CD14-positive monocyte (primary cell): ENCODE measurements at regions not wholly inside any gene's neighbourhood (a gene's known extent, or its start where the extent isn't known, plus 50 kb on each side); places are given as distances from the start of the nearest gene placed in this dataset.

ENCODE experiments used
- DNase-seq, 3 donors: peaks; one replicate each; pipeline ENCODE4 v3.0.0-alpha.2; 2011 to 2022
- H2AFZ ChIP-seq: 2 replicates; pipeline ENCODE4 v1.6.0; 2012; ENCODE audit warnings: mild to moderate bottlenecking, low read depth, low read length, inconsistent platforms; ENCODE audit not compliant: insufficient read depth, poor library complexity, severe bottlenecking
- H3K27ac ChIP-seq, 2 donors: 1 replicate in 1 of 2; 2 replicates in 1 of 2; pipeline ENCODE4 v1.5.1; 2012 to 2013; ENCODE audit warnings: low read length in 2 of 2, control low read depth in 1 of 2, inconsistent platforms in 1 of 2, low read depth in 1 of 2, mild to moderate bottlenecking in 1 of 2
- H3K27me3 ChIP-seq, 2 donors: one replicate each; pipeline versions ENCODE4 v1.6.0 to v1.6.1; 2011 to 2013; ENCODE audit warnings: low read length in 2 of 2; ENCODE audit not compliant: control insufficient read depth in 2 of 2, insufficient read depth in 2 of 2
- H3K36me3 ChIP-seq, 2 donors: replicated peaks in 1 of 2; 1 replicate in 1 of 2; 2 replicates in 1 of 2; pipeline versions ENCODE4 v1.5.1 to v1.6.1; 2012 to 2013; ENCODE audit warnings: low read length in 2 of 2, control low read depth in 1 of 2, inconsistent platforms in 1 of 2, mild to moderate bottlenecking in 1 of 2; ENCODE audit not compliant: insufficient read depth in 2 of 2, control insufficient read depth in 1 of 2
- H3K4me1 ChIP-seq, 2 donors: 1 replicate in 1 of 2; 2 replicates in 1 of 2; pipeline versions ENCODE4 v1.5.1 to v1.6.1; 2012 to 2013; ENCODE audit warnings: low read length in 2 of 2, control low read depth in 1 of 2, inconsistent platforms in 1 of 2, mild to moderate bottlenecking in 1 of 2, moderate library complexity in 1 of 2; ENCODE audit not compliant: insufficient read depth in 2 of 2, control insufficient read depth in 1 of 2
- H3K4me2 ChIP-seq: replicated peaks from 2 replicates; pipeline ENCODE3; 2012; ENCODE audit warnings: low read length, moderate library complexity, mild to moderate bottlenecking; ENCODE audit not compliant: poor library complexity, severe bottlenecking; ENCODE audit errors: extremely low read depth
- H3K4me3 ChIP-seq, 3 experiments: fragments of 200-600 bp in 1 of 3; sonication (generic) in 1 of 3; replicated peaks in 1 of 3; 1 replicate in 2 of 3; 2 replicates in 1 of 3; pipeline ENCODE4 v1.5.1; 2011 to 2013; ENCODE audit warnings: low read length in 3 of 3, mild to moderate bottlenecking in 3 of 3, control low read depth in 2 of 3, low read depth in 2 of 3, inconsistent platforms in 1 of 3, moderate library complexity in 1 of 3
- H3K79me2 ChIP-seq: 2 replicates; pipeline ENCODE4 v1.6.0; 2012; ENCODE audit warnings: mild to moderate bottlenecking, control low read depth, inconsistent platforms, low read length, moderate library complexity; ENCODE audit not compliant: insufficient read depth
- H3K9ac ChIP-seq: 2 replicates; pipeline ENCODE4 v1.6.0; 2017; ENCODE audit warnings: low read length, mild to moderate bottlenecking; ENCODE audit not compliant: insufficient read depth, poor library complexity, severe bottlenecking
- H3K9me3 ChIP-seq, 2 donors: replicated peaks in 1 of 2; 1 replicate in 1 of 2; 2 replicates in 1 of 2; pipeline versions ENCODE4 v1.5.1 to v1.6.1; 2012 to 2013; ENCODE audit warnings: low read length in 2 of 2, control low read depth in 1 of 2; ENCODE audit not compliant: control insufficient read depth in 1 of 2, insufficient read depth in 1 of 2
- H4K20me1 ChIP-seq: 2 replicates; pipeline ENCODE4 v1.6.0; 2012; ENCODE audit warnings: mild to moderate bottlenecking, low read length, control low read depth, moderate library complexity; ENCODE audit not compliant: insufficient read depth
- H3K27ac Mint-ChIP-seq, 7 donors: one replicate each; pipeline ENCODE4 v1.8.0; 2020; ENCODE audit warnings: mild to moderate bottlenecking in 7 of 7, mixed read lengths in 7 of 7, moderate library complexity in 6 of 7, inconsistent platforms in 2 of 7
- H3K27me3 Mint-ChIP-seq, 3 donors: one replicate each; pipeline ENCODE4 v1.8.0; 2021 to 2022; ENCODE audit warnings: low read depth in 3 of 3, mild to moderate bottlenecking in 3 of 3, mixed read lengths in 3 of 3, moderate library complexity in 3 of 3, inconsistent platforms in 1 of 3
- H3K36me3 Mint-ChIP-seq, 2 donors: one replicate each; pipeline ENCODE4 v1.8.0; 2020; ENCODE audit warnings: mixed read lengths in 2 of 2, inconsistent platforms in 1 of 2, mild to moderate bottlenecking in 1 of 2
- H3K4me1 Mint-ChIP-seq: one replicate; pipeline ENCODE4 v1.8.0; 2020; ENCODE audit warnings: mild to moderate bottlenecking, mixed read lengths
- H3K4me3 Mint-ChIP-seq, 2 donors: one replicate each; pipeline ENCODE4 v1.8.0; 2020; ENCODE audit warnings: mild to moderate bottlenecking in 2 of 2, mixed read lengths in 2 of 2, moderate library complexity in 1 of 2
- H3K9me3 Mint-ChIP-seq, 7 donors: one replicate each; pipeline ENCODE4 v1.8.0; 2020 to 2022; ENCODE audit warnings: mixed read lengths in 7 of 7, mild to moderate bottlenecking in 6 of 7, moderate library complexity in 6 of 7, inconsistent platforms in 2 of 7
- WGBS: methylation state at CpG from one replicate; pipeline ENCODE4 v1.1.5; 2013; ENCODE audit warnings: missing lambda C conversion rate; ENCODE audit not compliant: insufficient coverage; 5-methylcytosine and 5-hydroxymethylcytosine counted together
- intact Hi-C, 2 donors: fragments of 100-400 bp; cut with micrococcal nuclease; formaldehyde crosslinking; loops; one replicate each; pipeline versions ENCODE4 v1.15.0 to v1.15.1; 2023
- TF ChIP-seq, protein P1 (sequence below): fragments of 200-600 bp; IDR thresholded peaks from one replicate; pipeline ENCODE4 v1.8.0; 2022; ENCODE audit warnings: antibody characterized with exemption, mild to moderate bottlenecking

GRCh38 chr13:54980651-54981050 lies 1952.0 kb downstream of the OLFM4 start:
- Mint-ChIP-seq H3K27me3 (peaks cover 0 to 2% (median 0%) of the 10 kb centered on the region in 3 donors), H3K36me3 (no peaks in the 10 kb centered on the region), H3K9me3 (peaks cover 0 to 3% (median 0%) of the 10 kb centered on the region in 7 donors), H3K27ac (peak overlapping the region in 1 of 7 donors; percentile 41), H3K4me1 (no peaks in the 10 kb centered on the region), H3K4me3 (no peak overlapping the region)
- H3K4me3 ChIP-seq: no peak overlapping the region
- no peaks in the 10 kb centered on the region for H3K79me2 ChIP-seq
- DNase-seq: no peak
- no peaks in the 10 kb centered on the region for H4K20me1 ChIP-seq
- H3K4me1 ChIP-seq: no peaks in the 10 kb centered on the region
- no peak overlapping the region for H3K27ac ChIP-seq
- no peaks in the 10 kb centered on the region for H3K27me3 ChIP-seq
- no peak overlapping the region for H3K9ac ChIP-seq
- H3K36me3 ChIP-seq: no peaks in the 10 kb centered on the region
- no CpG with 5 or more reads among the region's 3 CpGs for WGBS
- intact Hi-C loops: no loop called here
- no peaks in the 10 kb centered on the region for H3K9me3 ChIP-seq
- no peak overlapping the region for H3K4me2 ChIP-seq
- H2AFZ ChIP-seq: no peak overlapping the region
- TF ChIP-seq, protein P1, sequence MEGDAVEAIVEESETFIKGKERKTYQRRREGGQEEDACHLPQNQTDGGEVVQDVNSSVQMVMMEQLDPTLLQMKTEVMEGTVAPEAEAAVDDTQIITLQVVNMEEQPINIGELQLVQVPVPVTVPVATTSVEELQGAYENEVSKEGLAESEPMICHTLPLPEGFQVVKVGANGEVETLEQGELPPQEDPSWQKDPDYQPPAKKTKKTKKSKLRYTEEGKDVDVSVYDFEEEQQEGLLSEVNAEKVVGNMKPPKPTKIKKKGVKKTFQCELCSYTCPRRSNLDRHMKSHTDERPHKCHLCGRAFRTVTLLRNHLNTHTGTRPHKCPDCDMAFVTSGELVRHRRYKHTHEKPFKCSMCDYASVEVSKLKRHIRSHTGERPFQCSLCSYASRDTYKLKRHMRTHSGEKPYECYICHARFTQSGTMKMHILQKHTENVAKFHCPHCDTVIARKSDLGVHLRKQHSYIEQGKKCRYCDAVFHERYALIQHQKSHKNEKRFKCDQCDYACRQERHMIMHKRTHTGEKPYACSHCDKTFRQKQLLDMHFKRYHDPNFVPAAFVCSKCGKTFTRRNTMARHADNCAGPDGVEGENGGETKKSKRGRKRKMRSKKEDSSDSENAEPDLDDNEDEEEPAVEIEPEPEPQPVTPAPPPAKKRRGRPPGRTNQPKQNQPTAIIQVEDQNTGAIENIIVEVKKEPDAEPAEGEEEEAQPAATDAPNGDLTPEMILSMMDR: no peak

- Histone ChIP-seq H3K4me2 (no peak overlapping the region), H3K9ac (no peak overlapping the region), H3K27ac (no peak overlapping the region), H3K4me1 (no peaks in the 10 kb centered on the region), H3K27me3 (no peaks in the 10 kb centered on the region), H3K79me2 (no peaks in the 10 kb centered on the region), H3K36me3 (no peaks in the 10 kb centered on the region), H3K9me3 (no peaks in the 10 kb centered on the region), H4K20me1 (no peaks in the 10 kb centered on the region), H3K4me3 (no peak overlapping the region), H2AFZ (no peak overlapping the region)
- H3K36me3 Mint-ChIP-seq: no peaks in the 10 kb centered on the region
- TF ChIP-seq, protein P1: no peak
- intact Hi-C loops: no loop called here
- DNase-seq: no peak
- 92% methylated on average over 2 of the region's 4 CpGs for WGBS
- H3K9me3 Mint-ChIP-seq: peaks cover 0 to 2% (median 0%) of the 10 kb centered on the region in 7 donors
- no peaks in the 10 kb centered on the region for H3K27me3 Mint-ChIP-seq
- H3K27ac Mint-ChIP-seq: no peak overlapping the region
- no peak overlapping the region for H3K4me3 Mint-ChIP-seq
- H3K4me1 Mint-ChIP-seq: no peaks in the 10 kb centered on the region
These were observed 1960.8 kb downstream of the OLFM4 start for GRCh38 chr13:54989418-54989817.
